IMR-90 (cell line): ENCODE measurements at regions not wholly inside any gene's neighbourhood (a gene's known extent, or its start where the extent isn't known, plus 50 kb on each side); places are given as distances from the start of the nearest gene placed in this dataset.

Source experiments
- ATAC-seq: fragments of 200-7000 bp; cut with Tn5 transposase; 2 replicates; pipeline ENCODE4 v1.9.1; 2020; ENCODE audit warnings: low read depth, mild to moderate bottlenecking, moderate library complexity
- BruUV-seq: library from RNA; stranded (reverse); fragments of 400-500 nt; replicated peaks from 2 replicates; lab custom pipeline; 2021; lab: Mats Ljungman, UMichigan
- CTCF ChIA-PET: fragments of 300-600 bp; formaldehyde crosslinking; extraction: SDS; loops from one replicate; lab custom pipeline; 2021; ENCODE audit warnings: antibody characterized with exemption; lab: Yijun Ruan, JAX
- POLR2A ChIA-PET: fragments of 300-600 bp; sonication (Branson Sonifier 250); formaldehyde crosslinking; loops from one replicate; lab custom pipeline; 2022; ENCODE audit warnings: antibody characterized with exemption; ENCODE audit not compliant: unreplicated experiment; lab: Charles Lee
- DNase-seq: peaks from one replicate; pipeline ENCODE4 v3.0.0; 2013
- H2AFZ ChIP-seq: replicated peaks from 2 replicates; pipeline ENCODE3; 2013; ENCODE audit warnings: low read length, mild to moderate bottlenecking; ENCODE audit not compliant: poor library complexity
- H2AK5ac ChIP-seq: 2 replicates; pipeline ENCODE4 v1.6.1; 2013; ENCODE audit warnings: low read depth, low read length, inconsistent platforms
- H2AK9ac ChIP-seq: replicated peaks from 2 replicates; pipeline ENCODE3; 2013; ENCODE audit warnings: mild to moderate bottlenecking, low read depth, low read length, moderate library complexity; ENCODE audit not compliant: poor library complexity
- H2BK120ac ChIP-seq: 2 replicates; pipeline ENCODE4 v1.6.1; 2013; ENCODE audit warnings: low read depth, low read length, inconsistent platforms
- H2BK15ac ChIP-seq: 3 replicates; pipeline ENCODE4 v1.6.1; 2013; ENCODE audit warnings: low read depth, low read length, inconsistent platforms
- H2BK20ac ChIP-seq: 2 replicates; pipeline ENCODE4 v1.6.1; 2013; ENCODE audit warnings: low read depth, mild to moderate bottlenecking, inconsistent platforms, low read length, moderate library complexity
- H2BK5ac ChIP-seq: 2 replicates; pipeline ENCODE4 v1.6.1; 2013; ENCODE audit warnings: mild to moderate bottlenecking, low read depth, low read length, inconsistent platforms; ENCODE audit not compliant: poor library complexity, severe bottlenecking
- H3K14ac ChIP-seq: replicated peaks from 2 replicates; pipeline ENCODE4 v1.6.1; 2013; ENCODE audit warnings: low read depth, low read length, inconsistent platforms
- H3K18ac ChIP-seq: 2 replicates; pipeline ENCODE4 v1.6.1; 2013; ENCODE audit warnings: low read depth, low read length, control low read depth
- H3K23ac ChIP-seq: 2 replicates; pipeline ENCODE4 v1.6.1; 2013; ENCODE audit warnings: low read depth, low read length, inconsistent platforms
- H3K27ac ChIP-seq: 2 replicates; pipeline ENCODE4 v1.5.1; 2013; ENCODE audit warnings: mild to moderate bottlenecking, control low read depth, low read length; ENCODE audit not compliant: insufficient read depth
- H3K27me3 ChIP-seq: 2 replicates; pipeline ENCODE4 v1.6.1; 2013; ENCODE audit warnings: low read length; ENCODE audit not compliant: control insufficient read depth, insufficient read depth
- H3K36me3 ChIP-seq: 2 replicates; pipeline ENCODE4 v1.6.1; 2013; ENCODE audit warnings: low read length, mixed read lengths; ENCODE audit not compliant: control insufficient read depth, insufficient read depth
- H3K4ac ChIP-seq: 2 replicates; pipeline ENCODE4 v1.6.1; 2013; ENCODE audit warnings: low read depth, low read length, inconsistent platforms
- H3K4me1 ChIP-seq: 2 replicates; pipeline ENCODE4 v1.6.1; 2013; ENCODE audit warnings: low read length, mixed read lengths; ENCODE audit not compliant: control insufficient read depth, insufficient read depth
- H3K4me2 ChIP-seq: 2 replicates; pipeline ENCODE4 v1.6.1; 2013; ENCODE audit warnings: low read depth, mild to moderate bottlenecking, control low read depth, low read length, moderate library complexity
- H3K4me3 ChIP-seq: 2 replicates; pipeline ENCODE4 v1.5.1; 2013; ENCODE audit warnings: low read depth, mild to moderate bottlenecking, control low read depth, low read length, moderate library complexity; ENCODE audit not compliant: insufficient read depth
- H3K56ac ChIP-seq: 2 replicates; pipeline ENCODE4 v1.6.1; 2013; ENCODE audit warnings: low read length, inconsistent platforms; ENCODE audit not compliant: insufficient read depth; ENCODE audit errors: extremely low read depth
- H3K79me1 ChIP-seq, 2 experiments: 2 replicates each; pipeline ENCODE4 v1.6.1; 2013; ENCODE audit warnings: low read length in 2 of 2, inconsistent platforms in 1 of 2, low read depth in 1 of 2
- H3K9ac ChIP-seq: 2 replicates; pipeline ENCODE4 v1.6.1; 2013; ENCODE audit warnings: low read depth, low read length, control low read depth
- H3K9me1 ChIP-seq: 2 replicates; pipeline ENCODE4 v1.6.1; 2013; ENCODE audit warnings: low read length, inconsistent platforms; ENCODE audit not compliant: insufficient read depth
- H3K9me3 ChIP-seq: 2 replicates; pipeline ENCODE4 v1.6.1; 2013; ENCODE audit warnings: low read length; ENCODE audit not compliant: control insufficient read depth, insufficient read depth
- H4K20me1 ChIP-seq: 2 replicates; pipeline ENCODE4 v1.6.1; 2013; ENCODE audit warnings: low read length, inconsistent platforms; ENCODE audit not compliant: insufficient read depth
- H4K5ac ChIP-seq: 2 replicates; pipeline ENCODE4 v1.6.1; 2013; ENCODE audit warnings: mild to moderate bottlenecking, low read depth, low read length, control low read depth
- H4K8ac ChIP-seq, 2 experiments: 2 replicates each; pipeline ENCODE4 v1.6.1; 2013; ENCODE audit warnings: low read depth in 2 of 2, low read length in 2 of 2, control low read depth in 1 of 2, inconsistent platforms in 1 of 2
- H4K91ac ChIP-seq: 2 replicates; pipeline ENCODE4 v1.6.1; 2013; ENCODE audit warnings: low read depth, low read length, inconsistent platforms; ENCODE audit not compliant: insufficient read depth
- FOS ChIP-seq: fragments of 150-350 bp; IDR thresholded peaks from 2 replicates; pipeline ENCODE4 v1.6.1; 2016; ENCODE audit warnings: low read depth, low read length
- MAZ ChIP-seq: IDR thresholded peaks from 2 replicates; pipeline ENCODE4 v1.6.1; 2012; ENCODE audit warnings: low read depth, mild to moderate bottlenecking, low read length, improper control_type of control experiment, moderate library complexity, borderline replicate concordance
- RCOR1 ChIP-seq: IDR thresholded peaks from 2 replicates; pipeline ENCODE4 v1.6.1; 2012; ENCODE audit warnings: mild to moderate bottlenecking, low read length, improper control_type of control experiment; ENCODE audit not compliant: insufficient replicate concordance
- RFX5 ChIP-seq: IDR thresholded peaks from 2 replicates; pipeline ENCODE4 v1.8.0; 2012; ENCODE audit warnings: low read depth, mild to moderate bottlenecking, low read length, moderate library complexity
- WGBS, 2 experiments: methylation state at CpG; one replicate each; pipeline versions ENCODE4 v1.1.5 to v1.1.7; 2013; ENCODE audit warnings: missing lambda C conversion rate in 2 of 2; ENCODE audit not compliant: insufficient read length in 1 of 2; ENCODE audit errors: extremely low coverage in 2 of 2; 5-methylcytosine and 5-hydroxymethylcytosine counted together
- dilution Hi-C: fragments of 300-500 bp; cut with HindIII; formaldehyde crosslinking; loops from one replicate; pipeline ENCODE4 v1.14.3; 2018; ENCODE audit warnings: low sequenced_read_pairs; ENCODE audit not compliant: unreplicated experiment
- in situ Hi-C: fragments of 300-500 bp; cut with MboI; formaldehyde crosslinking; loops from 3 replicates; pipeline ENCODE4 v1.14.3; 2019; ENCODE audit warnings: low sequenced_read_pairs, inconsistent platforms, mixed read lengths
- intact Hi-C: fragments of 100-400 bp; cut with micrococcal nuclease; formaldehyde crosslinking; loops from 2 replicates; pipeline ENCODE4 v1.10.0; 2022
- TF ChIP-seq, protein P1 (sequence below): fragments of 150-350 bp; IDR thresholded peaks from 2 replicates; pipeline ENCODE4 v1.6.1; 2017; ENCODE audit warnings: mild to moderate bottlenecking, antibody characterized with exemption, low read length, low read depth

DNA sequence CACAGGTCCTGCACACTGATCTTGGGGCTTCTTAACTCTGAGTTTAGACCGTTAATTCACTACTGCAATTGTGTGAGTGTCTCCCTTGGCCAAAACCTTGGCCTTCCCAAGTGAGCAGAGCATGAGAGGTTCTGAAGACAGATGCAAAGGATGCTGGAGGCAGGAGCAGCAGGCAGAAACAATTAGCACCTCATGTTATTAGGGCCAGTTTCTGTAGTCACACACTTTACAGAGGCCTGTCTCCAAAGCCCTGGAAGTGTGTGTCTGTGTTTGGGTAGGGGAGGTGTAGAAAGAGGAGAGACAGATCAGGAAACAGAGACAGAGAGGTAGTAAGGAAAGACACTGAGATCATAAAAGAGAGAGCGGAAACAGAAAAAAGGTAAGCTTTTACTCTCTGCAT, 533.8 kb downstream of the TMEM182 start:
- H3K56ac ChIP-seq = no peak overlapping the region
- no peak overlapping the region for H3K9ac ChIP-seq
- peaks cover 3% of the 10 kb centered on the region; the same call in 1 of the 2 replicates for H3K9me3 ChIP-seq
- no peak overlapping the region for H3K14ac ChIP-seq
- DNase-seq (no peak), ATAC-seq (no peak)
- CTCF ChIA-PET = no interaction called here
- H3K4me3 ChIP-seq = no peak overlapping the region
- H3K23ac ChIP-seq = no peak overlapping the region
- H3K4ac ChIP-seq = no peak overlapping the region
- H4K20me1 ChIP-seq = no peaks in the 10 kb centered on the region
- no peak overlapping the region for H2BK5ac ChIP-seq
- H4K5ac ChIP-seq = no peak overlapping the region
- H2BK20ac ChIP-seq = no peak overlapping the region
- no peak overlapping the region for H2AK9ac ChIP-seq
- no peak overlapping the region for H2AFZ ChIP-seq
- BruUV-seq = no TSS peak
- in situ Hi-C loops (no loop called here), intact Hi-C loops (no loop called here), dilution Hi-C loops (no loop called here)
- no peaks in the 10 kb centered on the region for H3K36me3 ChIP-seq
- no peak overlapping the region for H3K18ac ChIP-seq
- H4K8ac ChIP-seq = no peak overlapping the region
- no peak overlapping the region for H3K27ac ChIP-seq
- H3K4me2 ChIP-seq = no peak overlapping the region
- WGBS, 2 experiments = 0% methylated on average over 1 of the region's 2 CpGs; no CpG with 5 or more reads in 1 of the 2 experiments
- no peak overlapping the region for H4K91ac ChIP-seq
- H2AK5ac ChIP-seq = no peak overlapping the region
- no peaks in the 10 kb centered on the region for H3K9me1 ChIP-seq
- no peak overlapping the region for H2BK120ac ChIP-seq
- POLR2A ChIA-PET = no interaction called here
- no peaks in the 10 kb centered on the region for H3K4me1 ChIP-seq
- no peaks in the 10 kb centered on the region for H3K79me1 ChIP-seq
- H2BK15ac ChIP-seq = no peak overlapping the region
- TF ChIP-seq RFX5 (no peak), FOS (no peak), MAZ (no peak), RCOR1 (no peak)
- TF ChIP-seq, protein P1, sequence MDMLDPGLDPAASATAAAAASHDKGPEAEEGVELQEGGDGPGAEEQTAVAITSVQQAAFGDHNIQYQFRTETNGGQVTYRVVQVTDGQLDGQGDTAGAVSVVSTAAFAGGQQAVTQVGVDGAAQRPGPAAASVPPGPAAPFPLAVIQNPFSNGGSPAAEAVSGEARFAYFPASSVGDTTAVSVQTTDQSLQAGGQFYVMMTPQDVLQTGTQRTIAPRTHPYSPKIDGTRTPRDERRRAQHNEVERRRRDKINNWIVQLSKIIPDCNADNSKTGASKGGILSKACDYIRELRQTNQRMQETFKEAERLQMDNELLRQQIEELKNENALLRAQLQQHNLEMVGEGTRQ = no peak
- H3K27me3 ChIP-seq = no peaks in the 10 kb centered on the region
